Lung (tissue), 11 donors: ENCODE measurements at regions not wholly inside any gene's neighbourhood (a gene's known extent, or its start where the extent isn't known, plus 50 kb on each side); places are given as distances from the start of the nearest gene placed in this dataset.

ENCODE experiments used
- ATAC-seq: fragments of 200-7000 bp; cut with Tn5 transposase; one replicate; pipeline ENCODE4 v1.9.1; 2020; ENCODE audit warnings: moderate number of reproducible peaks; ENCODE audit not compliant: insufficient read depth, low FRiP score
- DNase-seq, 3 donors: peaks; one replicate each; pipeline ENCODE4 v3.0.0-alpha.2; 2013 to 2017
- H3K27ac ChIP-seq, 2 donors: one replicate each; pipeline ENCODE4 v1.5.1; 2013; ENCODE audit warnings: mild to moderate bottlenecking in 2 of 2, moderate library complexity in 2 of 2, control low read depth in 1 of 2, inconsistent platforms in 1 of 2, low read depth in 1 of 2, low read length in 1 of 2
- H3K27me3 ChIP-seq, 3 donors: one replicate each; pipeline ENCODE4 v1.5.1; 2013; ENCODE audit warnings: low read length in 2 of 3; ENCODE audit not compliant: control insufficient read depth in 3 of 3, insufficient read depth in 3 of 3
- H3K36me3 ChIP-seq, 4 donors: one replicate each; pipeline ENCODE4 v1.5.1; 2013; ENCODE audit warnings: low read length in 4 of 4, mild to moderate bottlenecking in 1 of 4, moderate library complexity in 1 of 4; ENCODE audit not compliant: control insufficient read depth in 4 of 4, insufficient read depth in 4 of 4
- H3K4me1 ChIP-seq, 5 donors: one replicate each; pipeline ENCODE4 v1.5.1; 2013; ENCODE audit warnings: low read length in 5 of 5, mild to moderate bottlenecking in 2 of 5, moderate library complexity in 1 of 5; ENCODE audit not compliant: control insufficient read depth in 5 of 5, insufficient read depth in 5 of 5
- H3K4me3 ChIP-seq: one replicate; pipeline ENCODE4 v1.5.1; 2013; ENCODE audit warnings: mild to moderate bottlenecking, control low read depth, moderate library complexity
- H3K9ac ChIP-seq, 2 donors: one replicate each; pipeline ENCODE4 v1.5.1; 2013; ENCODE audit warnings: low read length in 2 of 2, control low read depth in 1 of 2; ENCODE audit not compliant: insufficient read depth in 1 of 2
- H3K9me3 ChIP-seq, 4 donors: one replicate each; pipeline ENCODE4 v1.5.1; 2013; ENCODE audit warnings: low read length in 3 of 4, mild to moderate bottlenecking in 1 of 4, moderate library complexity in 1 of 4; ENCODE audit not compliant: control insufficient read depth in 4 of 4, insufficient read depth in 3 of 4
- CTCF ChIP-seq: IDR thresholded peaks from 2 replicates; pipeline ENCODE4 v1.5.1; 2012; ENCODE audit warnings: mild to moderate bottlenecking; ENCODE audit errors: control extremely low read depth, extremely low read depth
- WGBS, 2 donors: extraction: QIAGEN DNeasy Blood & Tissue Kit; methylation state at CpG; one replicate each; pipeline ENCODE4 v1.1.7; 2013; 5-methylcytosine and 5-hydroxymethylcytosine counted together
- donor health status: control.
- donor health status: control.
- donor health status: Bipolar disorder and iron deficiency.
- donor health status: healthy.
- donor health status: DM: yes; HTN: yes; CAD: no.

GRCh38 chr22:48886604-48887393 lies 940.9 kb downstream of the BRD1 start:
- TF ChIP-seq CTCF: no peak

GRCh38 chr22:48885919-48886305 lies 941.8 kb downstream of the BRD1 start:
- ATAC-seq (no peak), DNase-seq (no peak)
- peaks cover 0 to 4% (median 0%) of the 10 kb centered on the region in 3 donors for H3K27me3 ChIP-seq
- peaks cover 0 to 8% (median 0%) of the 10 kb centered on the region in 4 donors for H3K9me3 ChIP-seq
- H3K4me1 ChIP-seq: no peaks in the 10 kb centered on the region
- no peak overlapping the region for H3K4me3 ChIP-seq
- no peak overlapping the region for H3K27ac ChIP-seq
- H3K9ac ChIP-seq: no peak overlapping the region
- WGBS, 2 donors: 69 to 78% methylated on average over 9 of the region's 9 CpGs
- no peak for TF ChIP-seq CTCF
- H3K36me3 ChIP-seq: no peaks in the 10 kb centered on the region

More at GRCh38 chr22:48886604-48887393, 940.9 kb downstream of the BRD1 start:
- ATAC-seq: no peak
- Histone ChIP-seq H3K27me3 (peaks cover 0 to 4% (median 0%) of the 10 kb centered on the region in 3 donors), H3K27ac (no peak overlapping the region), H3K36me3 (no peaks in the 10 kb centered on the region), H3K4me1 (no peaks in the 10 kb centered on the region), H3K9me3 (peaks cover 0 to 5% (median 0%) of the 10 kb centered on the region in 4 donors), H3K4me3 (no peak overlapping the region), H3K9ac (no peak overlapping the region)
- DNase-seq: no peak
- 83% methylated on average over 22 of the region's 22 CpGs for WGBS, 2 donors

- Histone ChIP-seq H3K27me3 (peaks cover 0 to 3% (median 0%) of the 10 kb centered on the region in 3 donors), H3K4me3 (no peak overlapping the region), H3K27ac (no peak overlapping the region), H3K36me3 (no peaks in the 10 kb centered on the region), H3K9me3 (peaks cover 0 to 8% (median 0%) of the 10 kb centered on the region in 4 donors), H3K9ac (no peak overlapping the region), H3K4me1 (no peaks in the 10 kb centered on the region)
- no peak for DNase-seq
- WGBS, 2 donors: 69 to 88% methylated on average over 18 of the region's 18 CpGs
- ATAC-seq: no peak
- no peak for TF ChIP-seq CTCF
These were observed 942.3 kb downstream of the BRD1 start for GRCh38 chr22:48885271-48885918.
